ENCODE measurements at regions not wholly inside any gene's neighbourhood (a gene's known extent, or its start where the extent isn't known, plus 50 kb on each side); places are given as distances from the start of the nearest gene placed in this dataset.

GRCh38 chr17:77390870-77391269 lies 250.1 kb downstream of the SEC14L1 start:
- H3K36me3 ChIP-seq (ENCODE audit: insufficient read depth, low read length): no peaks in the 10 kb centered on the region
- no peaks in the 10 kb centered on the region for H3K9me3 ChIP-seq (ENCODE audit: low read length)
- H3K4me3 ChIP-seq (ENCODE audit: low read depth in 1 of 2, low read length in 2 of 2): no peak overlapping the region
- H3K9ac ChIP-seq (ENCODE audit: low read length): peak overlapping the region; percentile 50
- peak overlapping the region; percentile 93 for H3K27ac ChIP-seq (ENCODE audit: low read depth, low read length)
- no peaks in the 10 kb centered on the region for H3K27me3 ChIP-seq (ENCODE audit: control insufficient read depth in 1 of 2, insufficient read depth in 2 of 2, low read length in 2 of 2)
- H3K4me1 ChIP-seq (ENCODE audit: insufficient read depth, low read length): peaks cover 92% of the 10 kb centered on the region

- H3K27me3 ChIP-seq (ENCODE audit: control insufficient read depth in 1 of 2, insufficient read depth in 2 of 2, low read length in 2 of 2): no peaks in the 10 kb centered on the region
- no peaks in the 10 kb centered on the region for H3K9me3 ChIP-seq (ENCODE audit: low read length)
- H3K4me3 ChIP-seq (ENCODE audit: low read depth in 1 of 2, low read length in 2 of 2): peak overlapping the region in 1 of 2 donors; percentile 19
- no peaks in the 10 kb centered on the region for H3K36me3 ChIP-seq (ENCODE audit: insufficient read depth, low read length)
- peaks cover 91% of the 10 kb centered on the region for H3K4me1 ChIP-seq (ENCODE audit: insufficient read depth, low read length)
- H3K9ac ChIP-seq (ENCODE audit: low read length): peak overlapping the region; percentile 69
- H3K27ac ChIP-seq (ENCODE audit: low read depth, low read length): peak overlapping the region; percentile 93
These were observed 251.1 kb downstream of the SEC14L1 start for GRCh38 chr17:77391668-77392375.

GRCh38 chr17:77392376-77393273 lies 251.9 kb downstream of the SEC14L1 start:
- Histone ChIP-seq H3K27ac (ENCODE audit: low read depth, low read length) (peak overlapping the region; percentile 93), H3K36me3 (ENCODE audit: insufficient read depth, low read length) (no peaks in the 10 kb centered on the region), H3K9ac (ENCODE audit: low read length) (peak overlapping the region; percentile 69), H3K4me1 (ENCODE audit: insufficient read depth, low read length) (peaks cover 88% of the 10 kb centered on the region), H3K27me3 (ENCODE audit: control insufficient read depth in 1 of 2, insufficient read depth in 2 of 2, low read length in 2 of 2) (no peaks in the 10 kb centered on the region), H3K4me3 (ENCODE audit: low read depth in 1 of 2, low read length in 2 of 2) (peak overlapping the region; percentile 8 to 19), H3K9me3 (ENCODE audit: low read length) (no peaks in the 10 kb centered on the region)

- peak overlapping the region in 1 of 2 donors; percentile 19 for H3K4me3 ChIP-seq (ENCODE audit: low read depth in 1 of 2, low read length in 2 of 2)
- peak overlapping the region; percentile 69 for H3K9ac ChIP-seq (ENCODE audit: low read length)
- H3K27ac ChIP-seq (ENCODE audit: low read depth, low read length): peak overlapping the region; percentile 93
- H3K27me3 ChIP-seq (ENCODE audit: control insufficient read depth in 1 of 2, insufficient read depth in 2 of 2, low read length in 2 of 2): no peaks in the 10 kb centered on the region
- H3K9me3 ChIP-seq (ENCODE audit: low read length): no peaks in the 10 kb centered on the region
- H3K36me3 ChIP-seq (ENCODE audit: insufficient read depth, low read length): no peaks in the 10 kb centered on the region
- peaks cover 89% of the 10 kb centered on the region for H3K4me1 ChIP-seq (ENCODE audit: insufficient read depth, low read length)
These were observed 252.5 kb downstream of the SEC14L1 start for GRCh38 chr17:77393274-77393600.

- H3K4me3 ChIP-seq (ENCODE audit: low read depth in 1 of 2, low read length in 2 of 2): no peak overlapping the region
- peak overlapping the region; percentile 35 for H3K27ac ChIP-seq (ENCODE audit: low read depth, low read length)
- no peaks in the 10 kb centered on the region for H3K27me3 ChIP-seq (ENCODE audit: control insufficient read depth in 1 of 2, insufficient read depth in 2 of 2, low read length in 2 of 2)
- H3K9ac ChIP-seq (ENCODE audit: low read length): peak overlapping the region; percentile 46
- H3K36me3 ChIP-seq (ENCODE audit: insufficient read depth, low read length): no peaks in the 10 kb centered on the region
- H3K9me3 ChIP-seq (ENCODE audit: low read length): no peaks in the 10 kb centered on the region
- H3K4me1 ChIP-seq (ENCODE audit: insufficient read depth, low read length): peaks cover 89% of the 10 kb centered on the region
These were observed 253.2 kb downstream of the SEC14L1 start for GRCh38 chr17:77393867-77394539.

GRCh38 chr17:77394540-77395295 lies 253.9 kb downstream of the SEC14L1 start:
- H3K4me3 ChIP-seq (ENCODE audit: low read depth in 1 of 2, low read length in 2 of 2): no peak overlapping the region
- peak overlapping the region; percentile 46 for H3K9ac ChIP-seq (ENCODE audit: low read length)
- no peaks in the 10 kb centered on the region for H3K36me3 ChIP-seq (ENCODE audit: insufficient read depth, low read length)
- H3K27ac ChIP-seq (ENCODE audit: low read depth, low read length): peak overlapping the region; percentile 35
- no peaks in the 10 kb centered on the region for H3K27me3 ChIP-seq (ENCODE audit: control insufficient read depth in 1 of 2, insufficient read depth in 2 of 2, low read length in 2 of 2)
- peaks cover 89% of the 10 kb centered on the region for H3K4me1 ChIP-seq (ENCODE audit: insufficient read depth, low read length)
- H3K9me3 ChIP-seq (ENCODE audit: low read length): no peaks in the 10 kb centered on the region

- peaks cover 93% of the 10 kb centered on the region for H3K4me1 ChIP-seq (ENCODE audit: insufficient read depth, low read length)
- H3K9ac ChIP-seq (ENCODE audit: low read length): peak overlapping the region; percentile 1
- H3K27me3 ChIP-seq (ENCODE audit: control insufficient read depth in 1 of 2, insufficient read depth in 2 of 2, low read length in 2 of 2): no peaks in the 10 kb centered on the region
- no peaks in the 10 kb centered on the region for H3K36me3 ChIP-seq (ENCODE audit: insufficient read depth, low read length)
- H3K27ac ChIP-seq (ENCODE audit: low read depth, low read length): no peak overlapping the region
- H3K9me3 ChIP-seq (ENCODE audit: low read length): no peaks in the 10 kb centered on the region
- no peak overlapping the region for H3K4me3 ChIP-seq (ENCODE audit: low read depth in 1 of 2, low read length in 2 of 2)
These were observed 254.8 kb downstream of the SEC14L1 start for GRCh38 chr17:77395501-77396048.

GRCh38 chr17:77396610-77397009 lies 255.8 kb downstream of the SEC14L1 start:
- Histone ChIP-seq H3K4me1 (ENCODE audit: insufficient read depth, low read length) (peaks cover 89% of the 10 kb centered on the region), H3K4me3 (ENCODE audit: low read depth in 1 of 2, low read length in 2 of 2) (no peak overlapping the region), H3K9ac (ENCODE audit: low read length) (no peak overlapping the region), H3K9me3 (ENCODE audit: low read length) (no peaks in the 10 kb centered on the region), H3K36me3 (ENCODE audit: insufficient read depth, low read length) (no peaks in the 10 kb centered on the region), H3K27me3 (ENCODE audit: control insufficient read depth in 1 of 2, insufficient read depth in 2 of 2, low read length in 2 of 2) (no peaks in the 10 kb centered on the region), H3K27ac (ENCODE audit: low read depth, low read length) (peak overlapping the region; percentile 52)

GRCh38 chr17:77398274-77398673 lies 257.5 kb downstream of the SEC14L1 start:
- Histone ChIP-seq H3K27me3 (ENCODE audit: control insufficient read depth in 1 of 2, insufficient read depth in 2 of 2, low read length in 2 of 2) (no peaks in the 10 kb centered on the region), H3K4me3 (ENCODE audit: low read depth in 1 of 2, low read length in 2 of 2) (no peak overlapping the region), H3K9ac (ENCODE audit: low read length) (no peak overlapping the region), H3K27ac (ENCODE audit: low read depth, low read length) (peak overlapping the region; percentile 14), H3K9me3 (ENCODE audit: low read length) (no peaks in the 10 kb centered on the region), H3K36me3 (ENCODE audit: insufficient read depth, low read length) (peaks cover 10% of the 10 kb centered on the region), H3K4me1 (ENCODE audit: insufficient read depth, low read length) (peaks cover 82% of the 10 kb centered on the region)

- Histone ChIP-seq H3K27ac (ENCODE audit: low read depth, low read length) (peak overlapping the region; percentile 56), H3K36me3 (ENCODE audit: insufficient read depth, low read length) (peaks cover 10% of the 10 kb centered on the region), H3K9me3 (ENCODE audit: low read length) (no peaks in the 10 kb centered on the region), H3K9ac (ENCODE audit: low read length) (no peak overlapping the region), H3K4me3 (ENCODE audit: low read depth in 1 of 2, low read length in 2 of 2) (no peak overlapping the region), H3K4me1 (ENCODE audit: insufficient read depth, low read length) (peaks cover 82% of the 10 kb centered on the region), H3K27me3 (ENCODE audit: control insufficient read depth in 1 of 2, insufficient read depth in 2 of 2, low read length in 2 of 2) (no peaks in the 10 kb centered on the region)
These were observed 258.7 kb downstream of the SEC14L1 start for GRCh38 chr17:77399319-77399957.

Measured in muscle layer of colon (tissue), 2 donors.